Fibroblast of peridontal ligament (primary cell): ENCODE measurements at regions not wholly inside any gene's neighbourhood (a gene's known extent, or its start where the extent isn't known, plus 50 kb on each side); places are given as distances from the start of the nearest gene placed in this dataset.
A peak's percentile ranks its signal among the peaks of the same experiment; 100 is the strongest.
"Not testable (repeated sequence)": the region's sequence is repeated elsewhere in the genome, so short reads cannot be mapped to it uniquely, and the experiment has no call there.

Source experiments
- DNase-seq: peaks from one replicate; pipeline ENCODE4 v3.0.0-alpha.2; 2010; ENCODE audit errors: extremely low read depth

DNA sequence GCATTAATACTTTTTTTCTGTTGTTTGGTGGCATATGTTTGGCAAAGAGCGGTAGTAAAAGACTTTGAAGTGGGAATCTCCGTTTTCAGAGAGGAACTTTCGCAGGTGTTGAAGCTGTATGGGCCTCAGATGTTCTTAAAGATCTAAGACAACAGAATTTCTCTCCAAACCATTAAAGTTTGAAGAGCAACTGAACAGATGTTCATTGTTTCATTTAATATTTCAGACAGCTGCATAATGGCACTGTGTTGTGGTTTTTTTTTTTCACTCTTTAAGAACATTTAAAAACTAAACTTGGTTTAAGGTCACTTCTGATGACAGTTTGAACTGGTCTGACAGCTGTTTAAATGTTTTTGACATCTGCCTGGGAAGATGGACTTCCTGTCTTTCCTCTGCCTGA is 882.7 kb upstream of the PCDH10 start:
- no peak for DNase-seq

DNA sequence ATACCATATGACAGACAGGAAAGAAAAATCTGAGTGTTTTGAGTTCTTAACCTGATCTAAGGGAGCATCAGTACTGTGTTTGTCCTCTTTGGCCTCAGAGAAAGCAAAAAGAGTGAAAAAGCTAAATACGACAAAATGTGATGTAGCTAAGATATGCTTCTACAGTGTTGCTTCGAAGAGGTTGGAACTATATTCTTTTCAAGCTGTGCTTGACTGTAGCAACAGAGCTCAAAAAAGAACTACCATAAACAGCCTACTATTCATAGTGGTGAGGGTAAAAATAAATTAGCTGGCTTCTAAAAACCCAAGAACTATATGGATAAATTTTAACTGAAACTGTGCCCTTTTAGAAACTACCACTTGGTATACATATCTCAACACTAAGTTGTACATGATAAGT is 881.8 kb upstream of the PCDH10 start:
- no peak for DNase-seq

DNA sequence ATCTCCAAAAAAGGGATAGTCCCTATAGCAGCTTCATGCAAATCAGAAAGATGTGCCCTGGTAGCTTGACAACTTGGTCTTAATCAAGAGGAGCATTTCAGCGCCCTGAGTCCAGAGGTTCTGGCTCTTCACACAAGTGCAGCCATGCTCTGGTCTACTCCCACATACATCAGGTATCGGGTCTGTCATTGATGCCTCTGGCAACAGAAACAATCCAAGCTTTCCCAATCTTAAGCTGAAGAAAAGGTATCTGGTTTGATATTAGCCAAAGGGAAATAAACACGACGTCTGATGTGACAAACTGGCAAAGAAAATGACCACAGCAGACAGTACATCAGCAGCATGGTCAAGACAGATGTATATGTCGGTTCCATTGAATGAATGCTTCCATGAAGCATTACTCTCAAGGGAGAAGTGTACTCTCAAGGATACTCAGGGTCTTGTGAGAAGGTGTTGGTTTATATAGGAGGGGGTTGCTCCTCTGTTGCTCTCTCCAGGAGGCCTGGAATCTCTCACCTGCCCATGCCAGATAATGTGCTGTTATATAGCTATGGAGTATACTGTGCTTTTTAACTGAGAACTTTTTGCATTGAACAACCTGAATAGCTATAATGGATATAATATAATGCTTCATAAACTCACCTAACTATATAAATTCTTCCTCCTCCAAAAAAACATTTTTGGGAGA is 879.6 kb upstream of the PCDH10 start:
- DNase-seq, result no peak

- no peak for DNase-seq
Measured at GRCh38 chr4:132275583-132276121, 873.4 kb upstream of the PCDH10 start.

DNA sequence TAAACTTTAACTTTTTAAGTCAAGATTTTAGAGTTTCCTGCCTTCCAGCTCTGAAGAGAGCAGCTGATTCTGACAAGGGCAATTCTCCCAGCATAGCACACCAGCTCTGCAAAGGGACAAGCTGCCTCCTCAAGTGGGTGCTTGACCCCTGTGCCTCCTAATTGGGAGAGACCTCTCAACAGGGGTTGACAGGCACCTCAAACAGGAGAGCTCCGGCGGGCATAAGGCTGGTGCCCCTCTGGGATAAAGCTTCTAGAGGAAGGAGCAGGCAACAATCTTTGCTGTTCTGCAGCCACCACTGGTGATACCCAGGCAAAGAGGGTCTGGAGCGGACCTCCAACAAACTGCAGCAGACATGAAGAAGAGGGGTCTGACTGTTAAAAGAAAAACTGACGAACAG is 872.9 kb upstream of the PCDH10 start:
- DNase-seq, result no peak

DNA sequence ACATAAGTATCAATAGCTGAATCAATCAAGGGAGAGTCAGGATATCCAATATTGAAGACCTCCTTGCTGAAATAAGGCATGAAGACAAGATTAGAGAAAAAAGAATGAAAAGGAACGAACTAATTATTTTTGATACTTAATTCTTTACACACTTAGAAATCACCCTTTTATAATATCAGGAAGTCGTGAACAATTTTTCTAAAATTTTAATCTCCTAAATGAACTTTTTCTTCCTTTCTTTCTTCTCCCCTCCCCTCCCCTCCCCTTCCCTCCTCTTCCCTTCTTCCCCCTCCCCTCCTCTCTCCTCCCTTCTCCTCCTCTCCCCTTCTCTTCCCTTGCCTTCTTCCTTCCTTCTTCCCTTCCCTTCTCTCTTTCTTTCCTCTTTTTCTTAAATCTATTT is 872.1 kb upstream of the PCDH10 start:
- DNase-seq, result no peak

DNA sequence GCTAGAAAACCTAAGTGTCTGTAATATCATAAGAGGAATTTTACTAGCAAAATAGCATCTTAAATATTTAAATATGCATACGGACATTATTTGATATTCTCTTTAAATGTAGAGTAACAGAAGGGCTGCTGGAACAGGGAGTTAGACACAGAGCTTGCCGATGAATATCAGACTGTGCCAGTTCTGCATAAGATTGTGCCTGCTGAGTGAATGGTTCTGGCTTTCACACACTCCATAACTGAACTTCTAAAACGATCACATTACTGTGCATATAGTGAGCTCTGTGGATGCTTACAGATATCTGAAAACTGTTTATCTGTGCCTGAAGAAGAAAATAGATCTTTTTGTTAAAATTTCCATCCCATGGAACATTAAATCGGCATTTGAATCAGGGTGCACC is 867.4 kb upstream of the PCDH10 start:
- DNase-seq, result no peak

DNA sequence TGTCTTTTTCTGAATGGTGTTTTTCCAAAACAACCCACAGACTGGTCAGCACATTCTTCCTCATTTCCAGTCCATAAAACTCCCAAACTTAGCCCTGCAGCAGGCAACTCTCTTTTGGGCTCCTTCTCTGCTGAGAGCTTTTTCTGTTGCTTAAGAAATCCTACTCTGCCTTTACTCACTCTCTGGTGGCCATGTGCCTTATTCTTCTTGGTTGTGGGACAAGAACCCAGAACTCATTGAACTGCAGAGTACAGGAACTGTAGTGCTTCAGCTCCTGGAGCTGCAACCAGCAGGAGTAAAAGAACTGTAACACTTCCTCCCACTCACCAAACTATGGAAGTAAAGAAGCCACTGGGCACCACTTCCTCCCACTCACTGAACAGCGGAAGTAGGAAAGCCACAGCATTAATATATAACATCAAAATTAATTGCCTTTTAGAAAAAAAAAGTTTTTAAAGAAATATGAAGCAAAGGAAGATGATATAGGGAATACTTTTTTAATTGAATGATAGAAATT is 864.1 kb upstream of the PCDH10 start:
- no peak for DNase-seq

- DNase-seq, result peak; percentile 5
Measured at GRCh38 chr4:132297346-132297745, 851.7 kb upstream of the PCDH10 start.

GRCh38 chr4:132299841-132300240 is 849.3 kb upstream of the PCDH10 start:
- DNase-seq, result no peak

GRCh38 chr4:132312521-132312920 is 836.6 kb upstream of the PCDH10 start:
- no peak for DNase-seq

GRCh38 chr4:132313852-132314251 is 835.2 kb upstream of the PCDH10 start:
- DNase-seq, result no peak

GRCh38 chr4:132316738-132317137 is 832.4 kb upstream of the PCDH10 start:
- no peak for DNase-seq

DNA sequence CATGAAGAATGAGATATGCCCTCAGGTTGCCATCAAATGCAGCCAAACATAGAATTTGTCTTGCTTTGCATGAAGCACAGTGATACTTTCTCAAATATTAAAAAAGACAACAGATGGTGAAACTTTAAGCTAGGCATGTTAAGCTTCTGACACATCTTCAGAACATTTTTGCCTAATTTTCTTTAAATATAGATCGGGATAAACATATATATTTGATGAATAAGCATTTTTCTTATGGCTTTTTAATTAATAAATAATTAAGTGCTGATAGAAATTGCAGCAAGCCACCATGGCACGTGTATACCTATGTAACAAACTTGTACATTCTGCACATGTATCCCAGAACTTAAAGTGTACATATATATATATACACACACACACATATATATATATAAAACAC is 831.2 kb upstream of the PCDH10 start:
- no peak for DNase-seq

- no peak for DNase-seq
Measured at GRCh38 chr4:132328761-132329160, 820.3 kb upstream of the PCDH10 start.

- DNase-seq, result no peak
Measured at GRCh38 chr4:132330994-132331393, 818.1 kb upstream of the PCDH10 start.

- DNase-seq, result no peak
Measured at GRCh38 chr4:132332932-132333723, 816.0 kb upstream of the PCDH10 start.

DNA sequence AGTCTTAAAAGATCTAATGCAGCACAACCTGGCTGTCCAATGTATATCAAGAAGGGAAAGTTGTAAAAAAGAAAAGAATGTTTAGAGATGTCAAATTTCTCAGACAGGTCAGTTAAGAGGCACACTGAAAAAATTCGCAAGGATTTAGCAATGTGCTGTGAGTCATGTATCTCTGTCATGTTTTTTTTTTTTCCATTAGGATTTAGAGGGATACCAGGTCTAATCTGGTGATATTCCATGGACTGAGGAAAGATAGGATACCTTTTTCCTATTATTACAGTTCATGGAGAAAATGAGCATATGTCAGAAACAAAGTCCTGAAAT is 815.4 kb upstream of the PCDH10 start:
- DNase-seq, result peak; percentile 4

DNA sequence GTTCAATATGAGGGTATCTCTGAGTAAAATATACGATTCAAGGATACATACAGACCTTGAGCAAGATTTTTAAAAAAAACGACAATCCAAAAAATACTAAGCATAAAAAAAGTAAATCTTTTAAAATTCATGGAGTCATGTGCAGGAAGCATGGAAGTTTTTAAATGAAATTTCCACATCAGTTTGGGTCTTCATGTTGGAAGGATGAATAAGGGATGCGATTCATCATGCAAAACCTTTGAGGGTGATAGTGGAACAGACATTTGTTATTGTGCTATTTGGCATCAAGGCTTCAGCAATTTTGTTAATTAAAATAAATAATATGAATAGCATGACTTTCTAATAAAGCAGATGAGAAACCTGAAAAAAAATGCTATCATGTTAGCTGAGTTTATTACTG is 815.0 kb upstream of the PCDH10 start:
- no peak for DNase-seq

DNA sequence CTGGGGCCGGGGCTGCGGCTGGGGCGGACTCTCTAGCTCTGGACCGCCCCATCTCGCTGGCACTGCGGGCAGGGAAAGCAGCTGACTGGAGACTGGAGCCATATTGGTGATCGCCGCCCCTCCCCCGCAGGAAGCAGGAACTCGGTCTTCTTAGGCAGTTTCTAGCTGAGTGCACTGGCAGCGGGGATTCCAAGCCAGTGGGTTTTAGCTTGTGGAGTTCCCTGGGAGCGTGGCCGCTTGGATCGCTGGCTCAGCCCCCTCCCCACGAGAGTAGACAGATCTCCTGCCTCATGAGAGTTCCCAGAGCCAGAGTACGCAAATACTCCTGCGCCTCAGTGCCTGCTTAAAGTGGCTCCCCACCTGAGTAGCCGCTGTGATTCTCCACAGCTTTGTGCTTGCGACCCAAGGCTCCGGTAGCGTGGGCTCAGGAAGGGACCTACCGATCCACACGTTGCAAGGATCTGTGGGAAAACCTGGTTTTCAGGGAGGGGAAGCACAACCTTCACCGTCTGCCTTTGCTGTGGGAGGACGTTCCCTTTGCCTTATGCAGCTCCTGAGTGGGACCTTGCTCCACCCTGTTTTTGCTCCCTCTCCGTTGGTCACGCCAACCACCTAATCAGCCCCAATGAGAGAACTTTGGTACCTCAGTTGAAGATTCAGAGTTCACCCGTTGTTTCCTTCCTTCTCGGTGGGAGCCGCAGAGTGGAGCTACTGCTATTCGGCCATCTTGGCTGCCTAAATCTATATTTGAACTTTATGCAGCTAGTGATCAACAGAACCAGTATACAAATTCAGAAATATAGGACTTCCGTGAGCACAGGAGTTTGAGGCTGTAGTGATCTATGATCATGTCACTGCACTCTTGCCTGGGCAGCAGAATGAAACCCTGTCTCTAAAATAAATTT is 803.9 kb upstream of the PCDH10 start:
- no peak for DNase-seq

GRCh38 chr4:132346016-132346415 is 803.1 kb upstream of the PCDH10 start:
- DNase-seq, result no peak

DNA sequence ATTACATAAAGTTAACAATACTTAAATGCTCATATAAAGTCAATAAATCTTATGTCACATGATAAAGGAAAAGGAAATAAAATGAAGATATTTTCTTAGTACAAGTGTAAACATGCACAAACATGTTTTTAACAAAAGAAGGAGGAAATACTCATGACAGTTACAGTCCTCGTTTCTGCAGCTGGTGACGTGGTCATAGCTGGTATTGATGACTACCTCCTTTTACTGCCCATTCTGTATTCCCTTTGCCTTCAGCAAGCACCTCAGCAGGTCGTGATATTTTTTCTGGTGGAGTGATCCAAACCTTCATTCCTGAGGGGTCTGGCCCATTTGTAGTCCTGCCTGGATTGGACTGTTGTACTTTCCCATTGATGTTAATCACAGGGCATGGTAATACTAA is 797.5 kb upstream of the PCDH10 start:
- not testable (repeated sequence) for DNase-seq
